Transverse colon (tissue), 3 donors: ENCODE measurements at regions not wholly inside any gene's neighbourhood (a gene's known extent, or its start where the extent isn't known, plus 50 kb on each side); places are given as distances from the start of the nearest gene placed in this dataset.

Source experiments
- CTCF ChIP-seq, 5 experiments: fragments of 200-600 bp in 3 of 5; fragments of 450-650 bp in 2 of 5; sonication (generic) in 3 of 5; IDR thresholded peaks; 1 replicate in 2 of 5; 2 replicates in 3 of 5; pipeline ENCODE4 v1.5.1; 2016 to 2017; ENCODE audit warnings: antibody characterized with exemption in 5 of 5, inconsistent platforms in 3 of 5, mild to moderate bottlenecking in 2 of 5, moderate library complexity in 1 of 5
- POLR2A ChIP-seq: fragments of 450-650 bp; IDR thresholded peaks from one replicate; pipeline ENCODE4 v1.6.1; 2016; ENCODE audit warnings: antibody characterized with exemption, mild to moderate bottlenecking, moderate library complexity

DNA sequence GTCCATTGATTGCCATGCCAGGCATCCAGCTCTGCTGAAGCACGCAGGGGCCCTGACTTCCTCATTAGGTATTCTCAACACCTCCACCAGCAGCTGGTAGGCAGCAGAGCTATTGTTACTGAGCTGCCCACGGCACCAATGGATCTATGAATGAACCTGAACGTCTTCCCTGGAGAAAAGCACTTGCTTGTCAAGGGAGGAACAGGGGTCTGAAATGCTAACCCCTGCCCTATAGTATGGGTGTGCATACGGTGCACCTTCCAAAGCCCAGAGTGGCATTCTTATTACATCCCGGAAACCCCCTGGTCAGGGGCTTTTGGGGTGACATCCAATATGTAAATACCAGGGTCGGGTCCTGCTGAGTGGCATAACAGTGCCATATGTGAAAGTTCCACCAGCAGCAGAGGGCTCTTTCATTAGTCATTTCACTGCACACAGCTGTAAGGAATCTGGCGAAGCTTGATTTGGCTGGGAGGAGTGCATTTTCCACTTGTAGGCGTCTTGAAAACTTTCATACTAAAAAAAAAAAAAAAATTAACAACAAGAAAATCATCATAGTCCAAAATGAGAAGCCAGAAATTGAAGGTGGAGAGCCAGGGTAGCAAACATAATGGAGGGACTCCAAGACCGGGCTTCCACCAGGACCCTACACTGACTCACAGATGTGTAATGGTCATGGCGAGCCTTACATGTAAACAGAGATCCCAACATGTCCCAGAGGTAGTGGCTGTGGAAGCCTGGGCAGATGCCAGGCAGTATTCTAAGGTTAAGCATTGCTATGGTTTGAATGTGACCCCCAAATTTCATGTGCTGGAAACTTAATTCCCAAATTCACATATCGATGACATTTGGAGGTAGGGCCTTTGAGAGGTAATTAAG is 58.8 kb upstream of the PRDX6 start:
- TF ChIP-seq CTCF (IDR thresholded peaks at IDR 0.05) (no peak), POLR2A (no peak)
